ENCODE measurements at regions not wholly inside any gene's neighbourhood (a gene's known extent, or its start where the extent isn't known, plus 50 kb on each side); places are given as distances from the start of the nearest gene placed in this dataset.
"Not testable (repeated sequence)": the region's sequence is repeated elsewhere in the genome, so short reads cannot be mapped to it uniquely, and the experiment has no call there.

- not testable (repeated sequence) for DNase-seq (ENCODE audit: low spot score)
Measured at GRCh38 chr13:84086098-84086846, 204.0 kb upstream of the SLITRK1 start.

GRCh38 chr13:84082462-84082861 lies 200.2 kb upstream of the SLITRK1 start:
- no peak for DNase-seq (ENCODE audit: low spot score)

GRCh38 chr13:84080748-84081530 lies 198.7 kb upstream of the SLITRK1 start:
- DNase-seq (ENCODE audit: low spot score): no peak

GRCh38 chr13:84077271-84077670 lies 195.0 kb upstream of the SLITRK1 start:
- DNase-seq (ENCODE audit: low spot score): no peak

GRCh38 chr13:84076280-84076679 lies 194.0 kb upstream of the SLITRK1 start:
- no peak for DNase-seq (ENCODE audit: low spot score)

- no peak for DNase-seq (ENCODE audit: low spot score)
Measured at GRCh38 chr13:84050536-84050935, 168.3 kb upstream of the SLITRK1 start.

GRCh38 chr13:84049443-84050219 lies 167.4 kb upstream of the SLITRK1 start:
- no peak for DNase-seq (ENCODE audit: low spot score)

- DNase-seq (ENCODE audit: low spot score): no peak
Measured at GRCh38 chr13:84044805-84045204, 162.5 kb upstream of the SLITRK1 start.

- no peak for DNase-seq (ENCODE audit: low spot score)
Measured at GRCh38 chr13:84038001-84038400, 155.7 kb upstream of the SLITRK1 start.

- no peak for DNase-seq (ENCODE audit: low spot score)
Measured at GRCh38 chr13:84032116-84032515, 149.8 kb upstream of the SLITRK1 start.

GRCh38 chr13:84031120-84031519 lies 148.8 kb upstream of the SLITRK1 start:
- DNase-seq (ENCODE audit: low spot score): no peak

GRCh38 chr13:84029396-84029795 lies 147.1 kb upstream of the SLITRK1 start:
- DNase-seq (ENCODE audit: low spot score): peak; percentile 1

GRCh38 chr13:84025824-84026223 lies 143.6 kb upstream of the SLITRK1 start:
- DNase-seq (ENCODE audit: low spot score): no peak

- DNase-seq (ENCODE audit: low spot score): no peak
Measured at GRCh38 chr13:83996415-83996814, 114.1 kb upstream of the SLITRK1 start.

- DNase-seq (ENCODE audit: low spot score): peak; percentile 14
Measured at GRCh38 chr13:83995930-83996329, 113.7 kb upstream of the SLITRK1 start.

GRCh38 chr13:83992566-83993358 lies 110.5 kb upstream of the SLITRK1 start:
- peak; percentile 13 for DNase-seq (ENCODE audit: low spot score)

- DNase-seq (ENCODE audit: low spot score): no peak
Measured at GRCh38 chr13:83987394-83987793, 105.1 kb upstream of the SLITRK1 start.

- no peak for DNase-seq (ENCODE audit: low spot score)
Measured at GRCh38 chr13:83984793-83985192, 102.5 kb upstream of the SLITRK1 start.

GRCh38 chr13:83980331-83980730 lies 98.1 kb upstream of the SLITRK1 start:
- DNase-seq (ENCODE audit: low spot score): no peak

GRCh38 chr13:83975655-83976165 lies 93.4 kb upstream of the SLITRK1 start:
- DNase-seq (ENCODE audit: low spot score): no peak

- DNase-seq (ENCODE audit: low spot score): no peak
Measured at GRCh38 chr13:83958531-83958930, 76.3 kb upstream of the SLITRK1 start.

Data from A172 (cell line).